ENCODE measurements at regions not wholly inside any gene's neighbourhood (a gene's known extent, or its start where the extent isn't known, plus 50 kb on each side); places are given as distances from the start of the nearest gene placed in this dataset.

DNA sequence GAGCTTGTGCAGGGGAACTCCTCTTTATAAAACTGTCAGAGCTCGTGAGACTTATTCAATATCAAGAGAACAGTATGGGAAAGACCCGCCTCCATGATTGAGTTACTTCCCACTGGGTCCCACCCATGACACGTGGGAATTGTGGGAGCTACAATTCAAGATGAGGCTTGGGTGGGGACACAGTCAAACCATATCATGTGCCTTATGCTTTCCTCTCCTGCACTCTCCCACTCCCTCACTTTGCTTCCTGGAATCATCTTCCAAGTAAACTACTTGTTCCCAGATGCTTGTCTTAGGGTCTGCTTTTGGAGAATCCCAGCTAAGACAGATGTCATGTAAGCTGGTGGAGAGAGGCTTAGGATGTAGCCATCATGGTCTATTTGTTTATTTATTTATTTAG lies 271.2 kb downstream of the HAPSTR1 start:
- Mint-ChIP-seq H3K36me3 (no peaks in the 10 kb centered on the region), H3K27me3 (no peaks in the 10 kb centered on the region), H3K9me3 (peaks cover 0 to 9% (median 3%) of the 10 kb centered on the region in 7 donors), H3K4me1 (no peaks in the 10 kb centered on the region), H3K27ac (no peak overlapping the region), H3K4me3 (no peak overlapping the region)
- Histone ChIP-seq H3K4me3 (ENCODE audit: low read depth, low read length) (no peak overlapping the region), H3K9me3 (ENCODE audit: control insufficient read depth in 2 of 2, low read length in 2 of 2) (peaks cover 0 to 3% of the 10 kb centered on the region in 2 experiments), H3K27me3 (ENCODE audit: control insufficient read depth, insufficient read depth, low read length) (no peaks in the 10 kb centered on the region), H3K4me1 (ENCODE audit: control insufficient read depth, insufficient read depth, low read length, poor library complexity, severe bottlenecking) (no peaks in the 10 kb centered on the region), H3K27ac (ENCODE audit: insufficient read depth, low read length, poor library complexity, severe bottlenecking) (no peak overlapping the region), H3K36me3 (ENCODE audit: control insufficient read depth, insufficient read depth, low read length) (no peaks in the 10 kb centered on the region)
- ATAC-seq (ENCODE audit: low read depth in 2 of 2) (no peak), DNase-seq (no peak)

DNA sequence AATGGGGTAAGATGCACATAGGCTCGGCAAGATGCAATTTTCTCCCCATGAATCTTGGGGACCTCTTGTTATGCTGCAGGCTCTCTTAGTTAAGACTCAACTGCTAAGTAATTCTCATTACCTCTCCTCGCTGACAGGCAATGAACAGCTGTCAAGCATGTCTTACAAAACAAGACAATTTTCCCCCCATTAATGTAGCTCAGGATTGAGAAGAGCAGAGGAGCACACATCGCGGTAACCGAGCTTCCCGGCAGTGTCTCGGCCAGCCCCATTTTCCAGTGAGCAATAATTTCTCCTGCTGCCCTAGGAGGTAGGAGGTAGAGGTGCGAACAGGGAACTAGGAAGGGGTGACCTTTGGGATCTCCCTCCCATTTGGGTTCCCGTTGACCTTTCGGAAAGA lies 272.1 kb downstream of the HAPSTR1 start:
- Histone ChIP-seq H3K9me3 (ENCODE audit: control insufficient read depth in 2 of 2, low read length in 2 of 2) (no peaks in the 10 kb centered on the region), H3K27me3 (ENCODE audit: control insufficient read depth, insufficient read depth, low read length) (no peaks in the 10 kb centered on the region), H3K36me3 (ENCODE audit: control insufficient read depth, insufficient read depth, low read length) (no peaks in the 10 kb centered on the region), H3K4me3 (ENCODE audit: low read depth, low read length) (no peak overlapping the region), H3K4me1 (ENCODE audit: control insufficient read depth, insufficient read depth, low read length, poor library complexity, severe bottlenecking) (no peaks in the 10 kb centered on the region), H3K27ac (ENCODE audit: insufficient read depth, low read length, poor library complexity, severe bottlenecking) (no peak overlapping the region)
- no peak overlapping the region for H3K4me3 Mint-ChIP-seq
- H3K4me1 Mint-ChIP-seq, result no peaks in the 10 kb centered on the region
- no peaks in the 10 kb centered on the region for H3K27me3 Mint-ChIP-seq
- ATAC-seq (ENCODE audit: low read depth in 2 of 2) (no peak), DNase-seq (no peak)
- H3K36me3 Mint-ChIP-seq, result no peaks in the 10 kb centered on the region
- no peak overlapping the region for H3K27ac Mint-ChIP-seq
- H3K9me3 Mint-ChIP-seq, result peaks cover 0 to 12% (median 3%) of the 10 kb centered on the region in 7 donors

DNA sequence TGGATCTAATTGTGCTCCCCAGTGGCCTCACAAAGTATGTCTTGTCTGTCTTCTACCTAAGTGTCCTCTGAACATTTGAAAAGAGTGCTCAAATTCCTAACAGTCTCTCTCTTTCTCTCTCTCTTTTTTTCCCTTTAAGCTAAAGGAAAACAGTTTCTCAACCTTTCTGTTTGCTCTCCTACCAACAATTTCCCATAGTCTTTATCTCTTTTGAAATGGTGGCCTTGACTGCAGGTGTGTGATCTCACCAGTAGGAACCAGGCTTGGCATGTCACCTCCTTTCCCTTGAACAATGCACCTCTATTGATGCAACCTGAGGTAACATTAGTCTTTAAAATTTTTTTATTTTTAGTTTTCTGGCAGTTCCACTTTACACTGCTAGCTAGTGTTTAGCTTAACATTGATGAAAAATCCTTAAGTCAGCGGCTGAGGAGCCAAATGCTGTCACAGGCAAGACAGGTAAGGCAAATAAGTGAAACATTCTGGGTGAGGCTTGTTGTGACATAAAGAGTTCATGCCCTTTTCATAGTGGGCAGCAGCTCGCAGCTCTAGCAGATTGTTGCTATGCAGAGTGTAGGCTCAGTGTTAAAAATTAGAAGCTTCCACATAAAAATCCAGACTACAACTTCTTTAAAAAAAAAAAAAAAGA lies 273.4 kb downstream of the HAPSTR1 start:
- H3K36me3 Mint-ChIP-seq, result no peaks in the 10 kb centered on the region
- no peak overlapping the region for H3K4me3 ChIP-seq (ENCODE audit: low read depth, low read length)
- no peak overlapping the region for H3K27ac Mint-ChIP-seq
- H3K36me3 ChIP-seq (ENCODE audit: control insufficient read depth, insufficient read depth, low read length), result no peaks in the 10 kb centered on the region
- no peaks in the 10 kb centered on the region for H3K4me1 ChIP-seq (ENCODE audit: control insufficient read depth, insufficient read depth, low read length, poor library complexity, severe bottlenecking)
- DNase-seq, result no peak
- H3K27me3 Mint-ChIP-seq, result no peaks in the 10 kb centered on the region
- H3K4me1 Mint-ChIP-seq, result no peaks in the 10 kb centered on the region
- ATAC-seq (ENCODE audit: low read depth in 2 of 2), result no peak
- H3K4me3 Mint-ChIP-seq, result no peak overlapping the region
- peaks cover 0 to 10% (median 3%) of the 10 kb centered on the region in 7 donors for H3K9me3 Mint-ChIP-seq
- no peaks in the 10 kb centered on the region for H3K27me3 ChIP-seq (ENCODE audit: control insufficient read depth, insufficient read depth, low read length)
- H3K27ac ChIP-seq (ENCODE audit: insufficient read depth, low read length, poor library complexity, severe bottlenecking), result no peak overlapping the region
- H3K9me3 ChIP-seq (ENCODE audit: control insufficient read depth in 2 of 2, low read length in 2 of 2), result no peaks in the 10 kb centered on the region

DNA sequence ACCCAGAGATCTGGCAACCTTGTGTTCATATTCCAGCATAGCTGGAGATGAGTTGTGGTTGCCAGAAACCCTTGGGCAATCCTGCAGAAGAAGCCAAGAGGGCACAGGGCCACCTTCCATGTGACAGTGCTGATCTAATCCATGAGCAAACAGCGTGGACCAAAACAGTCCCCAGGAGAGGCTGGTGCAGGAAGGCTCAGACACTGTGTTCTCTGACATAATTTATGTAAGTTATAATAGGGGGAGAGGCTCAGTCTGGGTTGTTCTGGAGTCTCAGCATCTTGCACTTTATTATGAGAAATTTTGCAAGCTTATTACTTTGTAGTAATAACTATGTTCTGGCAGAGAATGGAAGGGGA lies 273.9 kb downstream of the HAPSTR1 start:
- H3K27ac Mint-ChIP-seq, result no peak overlapping the region
- Histone ChIP-seq H3K4me1 (ENCODE audit: control insufficient read depth, insufficient read depth, low read length, poor library complexity, severe bottlenecking) (no peaks in the 10 kb centered on the region), H3K4me3 (ENCODE audit: low read depth, low read length) (no peak overlapping the region), H3K9me3 (ENCODE audit: control insufficient read depth in 2 of 2, low read length in 2 of 2) (no peaks in the 10 kb centered on the region), H3K27ac (ENCODE audit: insufficient read depth, low read length, poor library complexity, severe bottlenecking) (no peak overlapping the region), H3K36me3 (ENCODE audit: control insufficient read depth, insufficient read depth, low read length) (no peaks in the 10 kb centered on the region), H3K27me3 (ENCODE audit: control insufficient read depth, insufficient read depth, low read length) (no peaks in the 10 kb centered on the region)
- H3K4me1 Mint-ChIP-seq, result no peaks in the 10 kb centered on the region
- DNase-seq (no peak), ATAC-seq (ENCODE audit: low read depth in 2 of 2) (no peak)
- no peak overlapping the region for H3K4me3 Mint-ChIP-seq
- H3K36me3 Mint-ChIP-seq, result no peaks in the 10 kb centered on the region
- no peaks in the 10 kb centered on the region for H3K27me3 Mint-ChIP-seq
- peaks cover 0 to 10% (median 3%) of the 10 kb centered on the region in 7 donors for H3K9me3 Mint-ChIP-seq

DNA sequence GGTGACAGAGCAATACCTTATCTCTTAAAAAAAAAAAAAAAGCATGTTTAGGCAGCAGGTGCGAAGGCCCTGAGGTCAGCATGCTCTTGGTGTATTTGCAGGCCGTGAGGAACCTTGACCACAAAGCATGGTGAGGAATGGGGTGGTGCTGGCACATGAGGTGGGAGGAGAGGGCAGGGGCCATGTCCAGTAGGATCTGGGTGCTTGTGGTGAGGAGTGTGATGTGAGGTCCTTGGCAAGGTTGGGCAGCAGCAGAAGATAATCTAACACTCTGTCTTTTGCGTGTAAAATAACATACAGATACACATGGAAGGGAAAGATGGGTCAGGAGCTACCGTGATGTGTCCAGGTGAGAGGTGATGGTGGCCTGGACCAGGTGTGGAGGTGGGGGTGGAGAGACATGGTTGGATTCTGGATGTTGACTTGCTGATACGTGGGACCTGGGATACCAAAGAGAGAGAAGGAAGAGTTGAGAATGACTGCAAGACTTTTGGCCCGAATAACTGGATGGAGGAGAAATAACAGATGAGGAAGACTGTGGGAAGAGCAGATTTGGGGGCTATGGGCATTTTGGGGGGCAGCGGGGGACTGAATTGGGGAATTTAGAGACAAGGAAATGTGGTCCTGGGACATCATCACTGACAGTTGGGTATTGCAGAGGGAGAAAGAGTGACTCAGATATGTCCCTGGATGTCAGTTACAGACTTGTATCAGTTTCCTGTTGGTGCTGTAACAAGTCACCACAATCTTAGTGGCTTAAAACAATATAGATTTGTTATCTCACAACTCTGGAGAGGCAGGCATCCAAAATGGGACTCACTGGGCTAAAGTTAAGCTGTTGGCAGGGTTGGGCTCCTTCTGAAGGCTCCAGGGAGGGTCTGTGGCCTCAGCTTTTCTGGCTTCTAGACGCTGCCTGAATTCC lies 274.9 kb downstream of the HAPSTR1 start:
- Histone ChIP-seq H3K27ac (ENCODE audit: insufficient read depth, low read length, poor library complexity, severe bottlenecking) (no peak overlapping the region), H3K27me3 (ENCODE audit: control insufficient read depth, insufficient read depth, low read length) (no peaks in the 10 kb centered on the region), H3K4me1 (ENCODE audit: control insufficient read depth, insufficient read depth, low read length, poor library complexity, severe bottlenecking) (no peaks in the 10 kb centered on the region), H3K4me3 (ENCODE audit: low read depth, low read length) (no peak overlapping the region), H3K36me3 (ENCODE audit: control insufficient read depth, insufficient read depth, low read length) (no peaks in the 10 kb centered on the region), H3K9me3 (ENCODE audit: control insufficient read depth in 2 of 2, low read length in 2 of 2) (no peaks in the 10 kb centered on the region)
- peak overlapping the region in 1 of 3 donors; percentile 7 for H3K27ac Mint-ChIP-seq
- H3K9me3 Mint-ChIP-seq, result peaks cover 0 to 10% (median 3%) of the 10 kb centered on the region in 7 donors
- H3K27me3 Mint-ChIP-seq, result no peaks in the 10 kb centered on the region
- no peak for ATAC-seq (ENCODE audit: low read depth in 2 of 2)
- no peak overlapping the region for H3K4me3 Mint-ChIP-seq
- no peak for DNase-seq
- H3K36me3 Mint-ChIP-seq, result no peaks in the 10 kb centered on the region
- no peaks in the 10 kb centered on the region for H3K4me1 Mint-ChIP-seq

DNA sequence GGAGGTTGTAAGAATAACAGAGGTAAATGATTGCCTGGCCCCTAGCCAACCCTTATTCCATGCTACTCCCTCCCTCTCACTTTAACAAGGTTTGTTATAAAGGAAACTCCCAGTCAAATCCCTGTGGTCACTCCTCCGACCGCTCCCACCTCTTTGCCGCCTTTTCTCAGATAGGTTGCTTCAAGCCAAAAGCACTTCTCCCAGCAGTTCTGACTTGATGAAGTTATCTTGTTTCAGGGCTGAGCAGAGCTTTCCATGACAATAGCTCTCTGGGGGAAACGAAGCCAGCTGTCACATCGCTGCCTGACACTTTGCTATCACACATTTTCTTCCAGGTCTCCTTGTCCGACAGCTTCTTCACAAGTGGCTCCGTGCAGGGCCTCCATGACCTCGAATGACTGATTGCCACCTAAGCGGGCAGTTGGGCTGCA lies 278.6 kb downstream of the HAPSTR1 start:
- Mint-ChIP-seq H3K9me3 (peaks cover 0 to 7% (median 3%) of the 10 kb centered on the region in 7 donors), H3K4me3 (no peak overlapping the region), H3K4me1 (no peaks in the 10 kb centered on the region), H3K27me3 (no peaks in the 10 kb centered on the region), H3K27ac (no peak overlapping the region), H3K36me3 (no peaks in the 10 kb centered on the region)
- Histone ChIP-seq H3K4me1 (ENCODE audit: control insufficient read depth, insufficient read depth, low read length, poor library complexity, severe bottlenecking) (no peaks in the 10 kb centered on the region), H3K36me3 (ENCODE audit: control insufficient read depth, insufficient read depth, low read length) (no peaks in the 10 kb centered on the region), H3K27ac (ENCODE audit: insufficient read depth, low read length, poor library complexity, severe bottlenecking) (no peak overlapping the region), H3K27me3 (ENCODE audit: control insufficient read depth, insufficient read depth, low read length) (no peaks in the 10 kb centered on the region), H3K4me3 (ENCODE audit: low read depth, low read length) (no peak overlapping the region), H3K9me3 (ENCODE audit: control insufficient read depth in 2 of 2, low read length in 2 of 2) (no peaks in the 10 kb centered on the region)
- no peak for ATAC-seq (ENCODE audit: low read depth in 2 of 2)
- DNase-seq, result no peak

DNA sequence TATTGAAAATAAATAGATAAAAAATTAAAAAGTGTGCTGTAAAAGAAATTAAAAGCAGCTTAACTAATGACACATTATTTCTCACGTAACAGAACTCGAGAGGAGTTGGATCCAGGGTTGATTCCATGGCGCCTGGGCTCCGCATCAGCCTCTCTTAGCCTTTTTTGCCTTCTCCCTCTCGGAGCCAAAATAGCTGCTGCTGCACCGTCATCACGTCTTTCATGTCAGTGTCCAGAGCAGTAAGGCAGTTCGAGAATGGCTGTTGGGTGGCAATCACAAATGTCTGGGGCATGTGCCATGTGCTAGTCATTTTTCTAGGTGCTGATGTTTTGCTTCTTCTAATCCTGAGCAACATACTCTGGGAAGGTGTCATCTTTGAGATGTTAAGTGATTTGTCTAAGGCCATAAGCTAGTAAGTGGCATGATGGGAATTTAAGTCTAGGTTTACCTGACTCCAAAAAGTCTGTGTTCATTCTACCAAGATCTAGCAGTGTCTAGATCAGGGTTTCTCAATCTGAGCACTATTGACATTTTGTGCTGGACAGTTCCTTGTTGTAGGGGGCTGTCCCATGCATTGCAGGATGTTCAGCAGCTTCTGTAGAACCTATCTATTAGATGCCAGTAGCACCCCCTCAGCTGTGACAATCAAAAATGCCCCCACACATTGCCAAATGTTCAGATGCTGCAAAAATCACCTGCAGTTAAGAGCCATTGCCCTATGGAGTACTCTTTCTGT lies 280.4 kb downstream of the HAPSTR1 start:
- no peak for ATAC-seq (ENCODE audit: low read depth in 2 of 2)
- no peaks in the 10 kb centered on the region for H3K4me1 ChIP-seq (ENCODE audit: control insufficient read depth, insufficient read depth, low read length, poor library complexity, severe bottlenecking)
- no peak overlapping the region for H3K27ac ChIP-seq (ENCODE audit: insufficient read depth, low read length, poor library complexity, severe bottlenecking)
- no peaks in the 10 kb centered on the region for H3K9me3 ChIP-seq (ENCODE audit: control insufficient read depth in 2 of 2, low read length in 2 of 2)
- DNase-seq, result no peak
- no peaks in the 10 kb centered on the region for H3K4me1 Mint-ChIP-seq
- no peaks in the 10 kb centered on the region for H3K27me3 Mint-ChIP-seq
- H3K4me3 Mint-ChIP-seq, result no peak overlapping the region
- H3K36me3 ChIP-seq (ENCODE audit: control insufficient read depth, insufficient read depth, low read length), result no peaks in the 10 kb centered on the region
- H3K27me3 ChIP-seq (ENCODE audit: control insufficient read depth, insufficient read depth, low read length), result no peaks in the 10 kb centered on the region
- no peak overlapping the region for H3K27ac Mint-ChIP-seq
- H3K4me3 ChIP-seq (ENCODE audit: low read depth, low read length), result no peak overlapping the region
- H3K9me3 Mint-ChIP-seq, result peaks cover 0 to 4% (median 2%) of the 10 kb centered on the region in 7 donors
- no peaks in the 10 kb centered on the region for H3K36me3 Mint-ChIP-seq
